NT2/D1 (cell line): ENCODE measurements at regions not wholly inside any gene's neighbourhood (a gene's known extent, or its start where the extent isn't known, plus 50 kb on each side); places are given as distances from the start of the nearest gene placed in this dataset.

Source experiments
- SUZ12 ChIP-seq: IDR thresholded peaks from 2 replicates; pipeline ENCODE4 v1.6.1; 2011; ENCODE audit not compliant: insufficient read length, insufficient read depth; ENCODE audit errors: extremely low read depth
- YY1 ChIP-seq: IDR thresholded peaks from 2 replicates; pipeline ENCODE4 v1.6.1; 2011; ENCODE audit not compliant: insufficient read length, insufficient read depth
- ZNF274 ChIP-seq: IDR thresholded peaks from 2 replicates; pipeline ENCODE4 v1.6.1; 2011; ENCODE audit warnings: mild to moderate bottlenecking, low read depth, low read length

GRCh38 chr2:53210538-53210937 lies 557.1 kb upstream of the CHAC2 start:
- TF ChIP-seq ZNF274 (no peak), SUZ12 (no peak), YY1 (no peak)
